SK-N-SH treated with all-trans-retinoic acid at 6 μM for 48 hours (cell line): ENCODE measurements at regions not wholly inside any gene's neighbourhood (a gene's known extent, or its start where the extent isn't known, plus 50 kb on each side); places are given as distances from the start of the nearest gene placed in this dataset.

Experiments used
- ATAC-seq: fragments of 200-7000 bp; cut with Tn5 transposase; 3 replicates; pipeline ENCODE4 v1.9.1; 2020; ENCODE audit warnings: mild to moderate bottlenecking, moderate library complexity
- ARNTL ChIP-seq: fragments of 450-650 bp; formaldehyde crosslinking; IDR thresholded peaks from 2 replicates; pipeline ENCODE4 v1.5.0; 2020; ENCODE audit warnings: low read depth, mild to moderate bottlenecking, moderate library complexity, borderline replicate concordance
- BACH2 ChIP-seq: fragments of 250-450 bp; sonication (Bioruptor Pico); IDR thresholded peaks from 2 replicates; pipeline ENCODE4 v1.9.0; 2021; ENCODE audit warnings: mild to moderate bottlenecking, borderline replicate concordance
- CSDC2 ChIP-seq: fragments of 250-450 bp; sonication (Bioruptor Pico); IDR thresholded peaks from 2 replicates; pipeline ENCODE4 v1.5.0; 2020; ENCODE audit warnings: mild to moderate bottlenecking, moderate library complexity
- CSRNP3 ChIP-seq: fragments of 250-450 bp; sonication (Bioruptor Pico); IDR thresholded peaks from 2 replicates; pipeline ENCODE4 v1.5.1; 2021; ENCODE audit warnings: mild to moderate bottlenecking, moderate library complexity
- ESRRG ChIP-seq: fragments of 250-450 bp; sonication (Bioruptor Pico); IDR thresholded peaks from 2 replicates; pipeline ENCODE4 v1.6.1; 2021; ENCODE audit warnings: mild to moderate bottlenecking
- GLIS3 ChIP-seq: fragments of 250-450 bp; sonication (Bioruptor Pico); IDR thresholded peaks from 2 replicates; pipeline ENCODE4 v1.5.0; 2020; ENCODE audit warnings: mild to moderate bottlenecking, moderate library complexity
- ISL1 ChIP-seq: fragments of 250-450 bp; sonication (Bioruptor Pico); IDR thresholded peaks from 2 replicates; pipeline ENCODE4 v2.1.2; 2022; ENCODE audit warnings: mild to moderate bottlenecking, moderate library complexity
- OSR1 ChIP-seq: fragments of 250-450 bp; sonication (Bioruptor Pico); IDR thresholded peaks from 2 replicates; pipeline ENCODE4 v1.8.0; 2022; ENCODE audit warnings: moderate library complexity, mild to moderate bottlenecking, inconsistent platforms
- PPARA ChIP-seq: fragments of 250-450 bp; sonication (Bioruptor Pico); IDR thresholded peaks from 2 replicates; pipeline ENCODE4 v1.5.0; 2020; ENCODE audit warnings: mild to moderate bottlenecking, borderline replicate concordance
- SNAI2 ChIP-seq: fragments of 250-450 bp; sonication (Bioruptor Pico); IDR thresholded peaks from 2 replicates; pipeline ENCODE4 v1.5.0; 2020; ENCODE audit warnings: mild to moderate bottlenecking, moderate library complexity
- TCF4 ChIP-seq: fragments of 250-450 bp; sonication (Bioruptor Pico); IDR thresholded peaks from 2 replicates; pipeline ENCODE4 v1.8.0; 2021; ENCODE audit warnings: mild to moderate bottlenecking, moderate library complexity, borderline replicate concordance
- TOX ChIP-seq: fragments of 250-450 bp; sonication (Bioruptor Pico); IDR thresholded peaks from 2 replicates; pipeline ENCODE4 v1.8.0; 2021; ENCODE audit warnings: mild to moderate bottlenecking, moderate library complexity, borderline replicate concordance
- TSHZ2 ChIP-seq: fragments of 250-450 bp; sonication (Bioruptor Pico); IDR thresholded peaks from 2 replicates; pipeline ENCODE4 v1.5.0; 2020; ENCODE audit warnings: mild to moderate bottlenecking, moderate library complexity
- ZC3H10 ChIP-seq: fragments of 250-450 bp; sonication (Bioruptor Pico); IDR thresholded peaks from 2 replicates; pipeline ENCODE4 v1.5.1; 2021; ENCODE audit warnings: mild to moderate bottlenecking, moderate library complexity
- ZFP3 ChIP-seq: fragments of 250-450 bp; sonication (Bioruptor Pico); IDR thresholded peaks from 2 replicates; pipeline ENCODE4 v1.5.0; 2020; ENCODE audit warnings: mild to moderate bottlenecking, moderate library complexity
- ZFP30 ChIP-seq: fragments of 450-650 bp; formaldehyde crosslinking; IDR thresholded peaks from 2 replicates; pipeline ENCODE4 v1.5.0; 2022; ENCODE audit warnings: mild to moderate bottlenecking, moderate library complexity
- ZNF565 ChIP-seq: fragments of 450-650 bp; formaldehyde crosslinking; conservative IDR thresholded peaks from 2 replicates; pipeline ENCODE4 v1.5.0; 2020; ENCODE audit warnings: low read depth, mild to moderate bottlenecking, moderate library complexity
- ZNF70 ChIP-seq: fragments of 450-650 bp; formaldehyde crosslinking; IDR thresholded peaks from 2 replicates; pipeline ENCODE4 v1.5.0; 2020; ENCODE audit warnings: mild to moderate bottlenecking, moderate library complexity
- ZNF8 ChIP-seq: fragments of 450-650 bp; formaldehyde crosslinking; IDR thresholded peaks from 2 replicates; pipeline ENCODE4 v1.5.0; 2020; ENCODE audit warnings: mild to moderate bottlenecking, moderate library complexity
- TF ChIP-seq, protein P1 (sequence below): fragments of 250-450 bp; sonication (Bioruptor Pico); IDR thresholded peaks from 2 replicates; pipeline ENCODE4 v1.5.1; 2020; ENCODE audit warnings: low read depth, mild to moderate bottlenecking, moderate library complexity
- TF ChIP-seq, protein P2 (sequence below): fragments of 250-450 bp; sonication (Bioruptor Pico); IDR thresholded peaks from 2 replicates; pipeline ENCODE4 v1.8.0; 2020; ENCODE audit warnings: mild to moderate bottlenecking, moderate library complexity, borderline replicate concordance
- TF ChIP-seq, protein P3 (sequence below): fragments of 250-450 bp; sonication (Bioruptor Pico); IDR thresholded peaks from 2 replicates; pipeline ENCODE4 v1.8.0; 2021; ENCODE audit warnings: low read depth, mild to moderate bottlenecking, moderate library complexity, borderline replicate concordance

GRCh38 chr13:103878891-103879605 lies 812.8 kb upstream of the SLC10A2 start:
- TF ChIP-seq ZFP3 (no peak), TCF4 (CRISPR knock-in tag) (peak; percentile 15; the same call in 1 of the 2 replicates), ZNF70 (CRISPR knock-in tag) (no peak), ISL1 (CRISPR knock-in tag) (peak; percentile 97), TOX (CRISPR knock-in tag) (0 out of 2 replicates have a peak, but pooled peaks have one; percentile 42), ESRRG (CRISPR knock-in tag) (0 out of 2 replicates have a peak, but pooled peaks have one; percentile 63)
- TF ChIP-seq, protein P1, sequence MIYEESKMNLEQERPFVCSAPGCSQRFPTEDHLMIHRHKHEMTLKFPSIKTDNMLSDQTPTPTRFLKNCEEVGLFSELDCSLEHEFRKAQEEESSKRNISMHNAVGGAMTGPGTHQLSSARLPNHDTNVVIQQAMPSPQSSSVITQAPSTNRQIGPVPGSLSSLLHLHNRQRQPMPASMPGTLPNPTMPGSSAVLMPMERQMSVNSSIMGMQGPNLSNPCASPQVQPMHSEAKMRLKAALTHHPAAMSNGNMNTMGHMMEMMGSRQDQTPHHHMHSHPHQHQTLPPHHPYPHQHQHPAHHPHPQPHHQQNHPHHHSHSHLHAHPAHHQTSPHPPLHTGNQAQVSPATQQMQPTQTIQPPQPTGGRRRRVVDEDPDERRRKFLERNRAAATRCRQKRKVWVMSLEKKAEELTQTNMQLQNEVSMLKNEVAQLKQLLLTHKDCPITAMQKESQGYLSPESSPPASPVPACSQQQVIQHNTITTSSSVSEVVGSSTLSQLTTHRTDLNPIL, result peak; percentile 86; the same call in 1 of the 2 replicates
- TF ChIP-seq, protein P2, sequence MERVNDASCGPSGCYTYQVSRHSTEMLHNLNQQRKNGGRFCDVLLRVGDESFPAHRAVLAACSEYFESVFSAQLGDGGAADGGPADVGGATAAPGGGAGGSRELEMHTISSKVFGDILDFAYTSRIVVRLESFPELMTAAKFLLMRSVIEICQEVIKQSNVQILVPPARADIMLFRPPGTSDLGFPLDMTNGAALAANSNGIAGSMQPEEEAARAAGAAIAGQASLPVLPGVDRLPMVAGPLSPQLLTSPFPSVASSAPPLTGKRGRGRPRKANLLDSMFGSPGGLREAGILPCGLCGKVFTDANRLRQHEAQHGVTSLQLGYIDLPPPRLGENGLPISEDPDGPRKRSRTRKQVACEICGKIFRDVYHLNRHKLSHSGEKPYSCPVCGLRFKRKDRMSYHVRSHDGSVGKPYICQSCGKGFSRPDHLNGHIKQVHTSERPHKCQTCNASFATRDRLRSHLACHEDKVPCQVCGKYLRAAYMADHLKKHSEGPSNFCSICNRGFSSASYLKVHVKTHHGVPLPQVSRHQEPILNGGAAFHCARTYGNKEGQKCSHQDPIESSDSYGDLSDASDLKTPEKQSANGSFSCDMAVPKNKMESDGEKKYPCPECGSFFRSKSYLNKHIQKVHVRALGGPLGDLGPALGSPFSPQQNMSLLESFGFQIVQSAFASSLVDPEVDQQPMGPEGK (CRISPR knock-in tag), result peak; percentile 53; the same call in 1 of the 2 replicates
- TF ChIP-seq, all 23 proteins: peak for 6
- no peak; the same call in 2 of the 3 replicates for ATAC-seq

DNA sequence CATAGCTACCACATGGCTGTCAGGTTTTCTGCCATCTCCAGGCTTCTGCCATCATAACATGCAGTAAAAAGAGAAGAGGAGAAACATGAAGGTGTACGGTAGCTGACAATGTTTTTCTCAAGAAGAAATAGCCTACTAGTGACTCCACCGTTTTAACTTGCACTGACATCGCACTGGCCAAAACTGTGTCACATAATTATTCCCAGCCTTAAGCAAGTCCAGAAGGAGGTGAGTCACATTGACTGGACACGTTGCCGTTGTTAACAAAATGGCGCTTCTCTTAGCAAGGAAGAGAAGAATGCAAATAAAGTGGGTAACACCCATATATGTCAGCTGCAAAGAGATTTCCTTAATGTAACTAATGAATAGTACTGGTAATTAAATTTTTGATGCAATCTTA lies 810.4 kb upstream of the SLC10A2 start:
- TF ChIP-seq ISL1 (CRISPR knock-in tag) (no peak), TSHZ2 (CRISPR knock-in tag) (no peak), ZFP3 (no peak), ZC3H10 (CRISPR knock-in tag) (no peak), ZNF70 (CRISPR knock-in tag) (no peak)
- no peak for ATAC-seq

DNA sequence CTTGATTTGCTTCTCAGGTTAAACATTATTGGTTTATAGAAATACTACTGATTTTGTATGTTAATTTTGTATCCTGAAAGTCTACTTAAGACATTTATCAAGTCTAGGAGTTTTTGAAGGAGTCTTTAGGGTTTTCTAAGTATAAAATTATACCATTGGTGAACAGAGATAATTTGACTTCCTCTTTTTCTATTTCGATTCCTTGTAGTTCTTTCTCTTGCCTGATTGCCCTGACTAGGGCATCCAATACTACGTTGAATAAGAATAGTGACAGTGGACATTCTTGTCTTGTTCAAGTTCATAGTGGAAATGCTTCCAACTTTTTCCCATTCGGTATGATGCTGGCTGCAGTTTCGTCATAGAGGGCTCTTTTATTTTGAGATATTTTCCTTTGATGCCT lies 807.5 kb upstream of the SLC10A2 start:
- ATAC-seq, result no peak
- TF ChIP-seq ZNF8 (CRISPR knock-in tag) (no peak), TCF4 (CRISPR knock-in tag) (no peak), GLIS3 (no peak), SNAI2 (no peak), ZC3H10 (CRISPR knock-in tag) (no peak), OSR1 (CRISPR knock-in tag) (no peak), CSDC2 (CRISPR knock-in tag) (no peak)

DNA sequence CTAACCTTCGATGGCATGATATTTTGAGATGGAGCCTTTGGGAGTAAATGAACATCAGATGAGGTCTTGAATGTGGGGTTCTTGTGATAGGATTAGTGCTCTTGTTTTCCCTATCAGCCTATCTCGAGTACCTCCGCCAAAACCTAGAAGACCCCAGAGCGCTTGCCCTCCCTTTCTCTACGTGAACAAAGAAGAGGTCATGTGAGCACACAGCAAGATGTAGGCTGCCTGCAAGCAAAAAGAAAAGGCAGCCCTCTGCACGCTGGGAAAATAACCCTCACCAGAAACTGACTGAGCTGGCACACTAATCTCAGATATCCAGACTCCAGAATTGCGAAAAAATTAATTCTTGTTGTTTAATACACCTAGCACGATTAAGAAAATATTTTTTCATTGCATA lies 799.8 kb upstream of the SLC10A2 start:
- TF ChIP-seq BACH2, result no peak
- no peak for TF ChIP-seq ZFP30 (CRISPR knock-in tag)
- TF ChIP-seq SNAI2, result no peak
- no peak for TF ChIP-seq ZNF8 (CRISPR knock-in tag)
- no peak for TF ChIP-seq ZNF70 (CRISPR knock-in tag)
- TF ChIP-seq GLIS3, result no peak
- TF ChIP-seq, protein P2 (CRISPR knock-in tag), result no peak
- TF ChIP-seq, protein P1, result no peak
- no peak for TF ChIP-seq ARNTL (CRISPR knock-in tag)
- TF ChIP-seq CSRNP3 (CRISPR knock-in tag), result no peak
- no peak for TF ChIP-seq PPARA (CRISPR knock-in tag)
- TF ChIP-seq ESRRG (CRISPR knock-in tag), result no peak
- TF ChIP-seq ZC3H10 (CRISPR knock-in tag), result no peak
- no peak for TF ChIP-seq ZNF565 (CRISPR knock-in tag)
- TF ChIP-seq, protein P3, sequence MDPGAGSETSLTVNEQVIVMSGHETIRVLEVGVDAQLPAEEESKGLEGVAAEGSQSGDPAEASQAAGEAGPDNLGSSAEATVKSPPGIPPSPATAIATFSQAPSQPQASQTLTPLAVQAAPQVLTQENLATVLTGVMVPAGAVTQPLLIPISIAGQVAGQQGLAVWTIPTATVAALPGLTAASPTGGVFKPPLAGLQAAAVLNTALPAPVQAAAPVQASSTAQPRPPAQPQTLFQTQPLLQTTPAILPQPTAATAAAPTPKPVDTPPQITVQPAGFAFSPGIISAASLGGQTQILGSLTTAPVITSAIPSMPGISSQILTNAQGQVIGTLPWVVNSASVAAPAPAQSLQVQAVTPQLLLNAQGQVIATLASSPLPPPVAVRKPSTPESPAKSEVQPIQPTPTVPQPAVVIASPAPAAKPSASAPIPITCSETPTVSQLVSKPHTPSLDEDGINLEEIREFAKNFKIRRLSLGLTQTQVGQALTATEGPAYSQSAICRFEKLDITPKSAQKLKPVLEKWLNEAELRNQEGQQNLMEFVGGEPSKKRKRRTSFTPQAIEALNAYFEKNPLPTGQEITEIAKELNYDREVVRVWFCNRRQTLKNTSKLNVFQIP, result no peak
- ATAC-seq, result no peak
